Esophagus muscularis mucosa (tissue), 4 donors: ENCODE measurements at regions not wholly inside any gene's neighbourhood (a gene's known extent, or its start where the extent isn't known, plus 50 kb on each side); places are given as distances from the start of the nearest gene placed in this dataset.

Experiments used
- CTCF ChIP-seq, 3 experiments: fragments of 200-600 bp in 2 of 3; fragments of 450-650 bp in 1 of 3; sonication (generic) in 2 of 3; IDR thresholded peaks; one replicate each; pipeline ENCODE4 v1.5.1; 2017 to 2019; ENCODE audit warnings: antibody characterized with exemption in 3 of 3, mild to moderate bottlenecking in 2 of 3, moderate library complexity in 1 of 3
- EP300 ChIP-seq: sonication (generic); formaldehyde crosslinking; IDR thresholded peaks from one replicate; pipeline ENCODE4 v1.6.1; 2017; ENCODE audit warnings: antibody characterized with exemption
- POLR2A ChIP-seq: fragments of 450-650 bp; IDR thresholded peaks from one replicate; pipeline ENCODE4 v1.6.1; 2017; ENCODE audit warnings: antibody characterized with exemption, moderate library complexity, mild to moderate bottlenecking, low read depth
- POLR2AphosphoS5 ChIP-seq, 2 donors: sonication (generic); formaldehyde crosslinking; IDR thresholded peaks; one replicate each; pipeline ENCODE4 v1.6.1; 2017; ENCODE audit warnings: antibody characterized with exemption in 2 of 2

- TF ChIP-seq CTCF (IDR thresholded peaks at IDR 0.05) = no peak
- TF ChIP-seq POLR2AphosphoS5 (IDR thresholded peaks at IDR 0.05) = no peak
- TF ChIP-seq EP300 = no peak
- TF ChIP-seq POLR2A = no peak
Observed at GRCh38 chr4:186954956-186955355, 231.3 kb upstream of the FAT1 start.
